GM18526 (cell line): ENCODE measurements at regions not wholly inside any gene's neighbourhood (a gene's known extent, or its start where the extent isn't known, plus 50 kb on each side); places are given as distances from the start of the nearest gene placed in this dataset.

Source experiments
- POLR2A ChIP-seq: IDR thresholded peaks from 3 replicates; pipeline ENCODE4 v1.6.1; 2011; ENCODE audit not compliant: insufficient read length; ENCODE audit errors: extremely low read depth

- no peak for TF ChIP-seq POLR2A
Observed at GRCh38 chr6:112886415-112886814, 539.3 kb downstream of the RFPL4B start.

DNA sequence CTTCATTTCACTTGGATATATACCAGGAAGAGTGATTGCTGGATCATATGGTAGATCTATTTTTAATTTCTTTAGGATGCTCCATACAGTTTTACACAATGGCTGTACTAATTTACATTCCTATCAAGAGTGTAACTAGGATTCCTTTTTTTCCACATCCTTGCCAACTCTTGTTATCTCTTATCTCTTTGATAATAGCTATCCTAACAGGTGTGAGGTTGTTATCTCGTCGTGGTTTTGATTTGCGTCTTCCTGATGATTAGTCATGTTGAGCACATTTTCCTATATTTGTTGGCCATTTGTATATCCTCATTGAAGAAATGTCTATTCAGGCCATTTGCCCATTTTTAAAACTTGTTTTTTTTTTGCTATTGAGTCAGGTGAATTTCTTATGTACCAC lies 552.4 kb downstream of the RFPL4B start:
- no peak for TF ChIP-seq POLR2A

- TF ChIP-seq POLR2A: no peak
Observed at GRCh38 chr6:112903361-112903760, 556.2 kb downstream of the RFPL4B start.

DNA sequence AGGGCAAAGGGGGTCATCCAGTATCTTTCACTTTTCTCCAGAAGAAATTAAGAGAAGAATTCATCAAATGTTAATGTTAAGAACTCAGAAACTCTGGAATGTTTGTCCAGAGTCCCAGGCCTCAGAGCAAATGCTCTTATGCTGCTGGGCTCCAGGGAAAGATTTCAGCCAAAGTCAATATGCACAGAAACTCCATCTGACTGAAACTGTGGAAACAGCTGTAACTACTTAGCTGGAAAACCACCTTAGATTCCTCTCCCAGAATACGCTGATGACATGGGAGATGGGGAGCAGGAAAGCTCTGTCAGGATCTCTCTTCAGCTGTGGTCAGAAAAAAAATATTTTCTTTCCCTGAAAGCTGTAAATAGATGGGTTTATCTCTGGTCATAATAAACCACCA lies 559.6 kb downstream of the RFPL4B start:
- no peak for TF ChIP-seq POLR2A

DNA sequence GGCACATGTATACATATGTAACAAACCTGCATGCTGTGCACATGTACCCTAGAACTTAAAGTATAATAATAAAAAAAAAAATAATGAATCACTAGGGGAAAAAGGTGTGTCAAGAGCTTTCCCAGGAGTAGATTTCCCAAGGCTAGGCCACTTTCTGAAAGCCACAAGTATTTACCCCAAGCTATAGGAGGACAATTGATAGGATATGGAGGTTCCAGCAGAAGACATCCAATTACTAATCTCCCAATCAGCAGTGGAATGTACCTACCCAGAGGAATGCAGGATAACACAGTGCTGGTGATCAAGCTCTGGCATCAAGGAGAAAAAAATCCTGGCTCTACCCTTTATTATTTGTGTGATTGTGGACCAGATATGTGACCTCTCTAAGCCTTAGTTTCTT lies 562.7 kb downstream of the RFPL4B start:
- TF ChIP-seq POLR2A: no peak

DNA sequence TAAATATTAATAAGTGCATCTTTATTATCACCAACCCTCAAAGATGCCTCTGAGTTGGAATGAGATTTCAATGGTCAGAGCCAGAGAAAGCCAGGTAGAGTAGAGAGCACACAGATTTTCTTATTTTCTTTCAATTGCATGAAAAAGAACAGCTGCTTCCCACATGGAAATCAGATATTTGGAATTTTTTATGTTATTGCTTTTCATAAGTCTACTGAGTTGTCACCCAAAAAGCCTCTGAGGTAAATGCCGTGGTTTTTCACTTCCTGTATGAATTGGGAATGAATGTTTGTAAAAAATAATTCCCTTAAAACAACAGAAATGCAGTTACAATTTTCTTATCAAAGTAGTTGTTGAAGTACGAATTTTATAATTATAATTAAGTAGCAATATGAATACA lies 563.1 kb downstream of the RFPL4B start:
- no peak for TF ChIP-seq POLR2A

GRCh38 chr6:112911959-112912358 lies 564.8 kb downstream of the RFPL4B start:
- no peak for TF ChIP-seq POLR2A

DNA sequence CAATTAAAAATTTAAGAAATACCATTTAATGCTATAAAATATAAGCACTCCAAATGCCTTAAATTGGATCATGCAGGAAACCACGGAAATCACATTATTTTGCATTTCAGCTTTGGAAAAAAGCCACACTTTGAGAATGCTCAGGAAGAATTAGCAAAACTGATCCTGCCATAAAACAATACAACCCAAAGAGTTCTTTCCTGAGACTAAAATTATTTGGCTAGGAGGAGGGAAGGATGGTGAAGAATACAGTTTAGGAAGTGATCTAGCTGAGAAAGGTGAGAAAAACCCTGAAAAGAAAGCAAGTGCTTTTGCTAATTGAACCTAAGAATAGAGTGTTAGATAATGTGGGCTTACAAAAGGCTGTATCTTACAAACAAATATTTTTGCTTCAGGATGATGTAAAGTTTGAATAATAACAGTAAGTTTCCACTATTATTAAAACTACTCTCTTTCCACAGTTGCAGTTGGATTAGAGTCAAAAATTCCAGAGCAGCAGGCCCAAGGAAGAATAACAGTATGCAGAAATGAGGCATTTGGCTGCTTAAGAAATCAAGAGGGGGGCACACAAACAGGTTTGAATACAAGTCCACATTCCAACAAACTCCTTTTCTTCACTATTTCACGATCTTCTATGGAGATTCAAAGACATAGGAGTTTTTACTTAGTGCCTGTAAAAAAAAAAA lies 565.4 kb downstream of the RFPL4B start:
- no peak for TF ChIP-seq POLR2A

- TF ChIP-seq POLR2A: no peak
Observed at GRCh38 chr6:112920994-112921393, 573.9 kb downstream of the RFPL4B start.

GRCh38 chr6:112923940-112924587 lies 576.9 kb downstream of the RFPL4B start:
- no peak for TF ChIP-seq POLR2A

DNA sequence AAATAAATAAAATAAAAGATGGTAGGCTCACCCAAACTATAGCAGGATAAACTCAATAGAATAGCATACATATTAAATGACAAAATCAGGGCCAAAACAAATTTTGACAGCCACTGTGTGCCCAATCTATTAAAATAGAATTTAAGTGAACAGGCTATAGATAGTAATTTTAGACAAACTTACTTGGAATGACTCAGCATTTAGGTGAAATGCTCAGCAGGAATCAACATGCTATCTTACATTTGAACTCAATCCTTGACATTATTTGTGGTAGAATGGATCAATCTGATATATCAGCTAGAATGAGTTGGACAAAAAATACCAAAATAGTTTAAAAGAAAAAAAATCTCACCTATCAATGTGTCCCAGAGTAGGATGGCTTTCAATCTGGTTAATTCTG lies 578.6 kb downstream of the RFPL4B start:
- TF ChIP-seq POLR2A: no peak

DNA sequence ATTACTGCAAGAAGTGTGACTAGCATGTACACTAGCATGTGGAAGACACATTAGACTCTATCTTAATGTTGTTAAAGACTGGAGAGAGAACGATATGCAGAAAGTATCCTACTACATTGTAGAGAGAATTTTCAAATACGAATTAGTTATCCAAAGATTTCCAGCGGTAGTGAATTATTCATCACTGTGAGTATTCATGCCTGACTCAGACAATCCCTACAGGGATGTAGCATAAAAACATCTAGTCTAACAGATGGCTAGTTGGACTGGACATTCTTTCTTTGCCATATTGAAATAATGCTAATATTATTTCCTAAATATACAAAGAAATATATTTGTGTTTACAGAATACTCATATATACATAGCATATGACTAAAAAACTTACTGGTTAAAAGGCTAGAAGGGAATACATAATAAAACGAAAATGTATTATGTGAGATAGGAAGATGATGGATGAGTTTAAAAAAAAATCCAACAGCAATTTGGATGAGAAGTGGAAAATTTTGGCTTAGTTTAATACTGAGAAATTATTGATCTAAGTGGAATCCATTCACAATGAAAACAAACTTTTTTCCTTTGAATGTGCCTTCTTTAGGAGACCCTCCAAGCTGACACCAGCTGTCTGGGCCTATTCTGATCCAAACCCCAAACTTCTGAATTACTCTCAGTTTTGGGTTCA lies 580.7 kb downstream of the RFPL4B start:
- TF ChIP-seq POLR2A: no peak

DNA sequence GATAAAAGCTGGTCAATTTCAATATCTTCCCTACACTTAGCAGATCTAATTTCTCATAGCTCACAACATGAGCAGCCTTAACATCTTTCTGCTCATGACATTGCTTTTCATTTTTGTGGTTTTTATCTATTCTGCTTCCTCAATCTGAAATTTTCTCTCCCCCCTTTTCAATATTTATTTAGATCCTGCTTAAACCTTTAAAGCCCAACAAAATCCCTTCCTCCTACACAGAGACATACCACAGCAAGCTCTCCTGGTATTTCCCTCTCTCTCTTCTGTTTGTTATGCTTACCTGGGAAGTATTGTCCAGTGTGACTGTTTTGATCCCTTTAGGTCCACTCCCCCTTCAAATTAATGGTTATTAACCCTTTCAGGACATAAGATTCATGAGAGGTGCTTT lies 582.5 kb downstream of the RFPL4B start:
- no peak for TF ChIP-seq POLR2A

- no peak for TF ChIP-seq POLR2A
Observed at GRCh38 chr6:112931832-112932231, 584.7 kb downstream of the RFPL4B start.

DNA sequence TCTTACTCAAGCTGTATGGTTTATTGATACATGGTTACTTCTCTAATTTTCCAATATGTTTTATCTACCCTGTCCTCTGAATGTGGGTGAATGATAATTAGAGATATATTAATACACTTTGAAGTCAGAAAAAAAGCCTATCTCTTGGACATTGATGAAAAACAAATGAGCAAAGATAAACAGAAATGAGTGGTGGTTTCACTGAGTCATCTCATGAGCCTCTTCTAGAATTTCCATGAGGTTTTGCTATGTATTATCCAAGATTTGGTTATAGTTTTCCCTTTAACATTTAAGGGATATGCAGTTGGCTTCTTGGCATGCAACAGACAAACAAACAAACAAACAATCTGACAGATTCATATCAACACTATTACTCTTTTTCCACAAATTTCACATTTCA lies 586.8 kb downstream of the RFPL4B start:
- no peak for TF ChIP-seq POLR2A
